H54 (cell line): ENCODE measurements at regions not wholly inside any gene's neighbourhood (a gene's known extent, or its start where the extent isn't known, plus 50 kb on each side); places are given as distances from the start of the nearest gene placed in this dataset.
"Not testable (repeated sequence)": the region's sequence is repeated elsewhere in the genome, so short reads cannot be mapped to it uniquely, and the experiment has no call there.

Experiments
- DNase-seq: peaks from one replicate; pipeline ENCODE4 v3.0.0; 2011; ENCODE audit warnings: low spot score, mixed read lengths; ENCODE audit not compliant: insufficient read length
- FAIRE-seq: peaks from 3 replicates; lab custom pipeline; 2011; peaks lifted over from hg19 to GRCh38; lab: Jason Lieb, UNC
- POLR2A ChIP-seq: IDR thresholded peaks from 2 replicates; pipeline ENCODE4 v1.6.1; 2011; ENCODE audit warnings: low read depth, mild to moderate bottlenecking, low read length

DNA sequence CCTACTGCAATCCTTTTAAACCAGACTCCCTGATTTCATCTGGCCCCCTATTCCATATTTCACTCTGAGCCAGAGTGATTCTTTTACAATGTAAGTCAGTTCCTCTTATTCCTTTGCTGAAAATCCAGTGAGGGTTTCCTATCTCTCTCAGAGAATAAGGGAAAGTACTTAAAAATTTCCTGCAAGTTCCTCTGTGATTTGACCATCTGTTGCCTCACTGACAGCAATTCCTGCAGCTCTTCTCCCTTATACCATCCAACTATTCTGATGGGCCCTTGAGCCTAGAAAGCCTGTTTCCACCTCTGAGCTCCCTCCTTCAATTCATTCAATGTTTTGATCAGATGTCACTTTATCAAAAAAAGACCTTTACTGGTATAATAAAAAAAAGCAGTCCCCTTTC, 317.1 kb upstream of the CCNH start:
- no peak for FAIRE-seq
- no peak for DNase-seq
- TF ChIP-seq POLR2A: no peak

DNA sequence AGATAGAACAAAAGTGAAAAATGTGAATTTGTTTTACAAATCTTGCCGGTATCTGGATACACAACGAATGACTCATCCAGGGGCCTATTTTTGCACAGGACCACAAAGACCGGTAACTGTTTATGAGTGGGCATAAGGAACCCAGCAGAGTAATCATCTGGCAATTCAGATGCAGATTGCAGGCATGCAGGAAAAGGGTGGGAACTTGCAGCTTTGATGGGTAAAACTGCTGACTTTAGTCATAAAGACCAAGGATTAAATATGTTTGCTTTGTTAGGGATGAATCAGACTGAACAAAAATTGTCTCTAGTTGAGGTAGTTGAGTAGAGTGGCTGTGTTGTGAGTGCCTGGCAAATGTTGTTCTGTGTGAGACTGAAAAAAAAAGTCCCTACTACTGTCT, 309.6 kb upstream of the CCNH start:
- DNase-seq (no peak), FAIRE-seq (no peak)
- no peak for TF ChIP-seq POLR2A

DNA sequence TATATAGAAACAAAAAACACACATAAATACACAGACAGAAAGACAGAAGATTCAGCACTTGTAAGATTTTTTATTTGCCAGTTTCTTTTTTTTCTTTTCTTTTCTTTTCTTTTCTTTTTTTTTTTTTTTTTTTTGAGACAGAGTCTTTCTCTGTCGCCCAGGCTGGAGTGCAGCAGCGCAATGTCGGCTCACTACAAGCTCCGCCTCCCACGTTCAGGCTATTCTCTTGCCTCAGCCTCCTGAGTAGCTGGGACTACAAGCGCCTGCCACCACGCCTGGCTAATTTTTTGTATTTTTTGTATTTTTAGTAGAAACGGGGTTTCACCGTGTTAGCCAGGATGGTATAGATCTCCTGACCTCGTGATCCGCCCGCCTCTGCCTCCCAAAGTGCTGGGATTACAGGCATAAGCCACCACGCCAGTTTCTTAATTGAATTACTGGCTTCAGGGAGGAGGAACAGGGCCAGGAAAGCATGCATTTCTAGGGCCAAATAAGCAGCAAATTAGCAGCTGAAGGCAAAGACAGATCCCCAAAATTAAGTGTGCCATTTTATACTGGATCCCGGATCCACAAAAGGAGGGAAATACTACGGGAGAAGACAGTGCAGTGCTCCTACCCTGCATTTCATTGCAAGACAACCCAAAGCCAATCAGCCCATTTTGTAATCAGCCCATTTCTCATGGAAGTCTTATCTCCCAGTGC, 305.6 kb upstream of the CCNH start:
- FAIRE-seq, DNase-seq: not testable (repeated sequence)

DNA sequence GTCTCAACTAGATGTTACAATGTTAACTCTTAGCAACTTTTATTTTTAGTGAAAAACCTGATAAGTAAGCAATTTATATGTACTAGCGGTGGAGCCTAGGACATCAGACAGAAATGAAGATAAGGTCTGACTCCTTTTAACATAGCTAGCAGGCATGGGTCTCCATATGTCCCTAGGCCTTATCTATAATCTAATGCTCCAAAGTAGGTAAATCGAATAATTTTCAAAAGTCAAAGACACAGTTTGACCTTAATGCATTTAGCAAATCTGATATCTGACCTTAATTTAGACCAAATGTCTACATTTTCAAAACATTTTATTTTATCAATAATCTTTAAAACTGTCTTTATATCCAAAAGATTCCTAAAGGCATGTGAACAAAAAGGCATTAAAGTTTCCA, 305.0 kb upstream of the CCNH start:
- no peak for TF ChIP-seq POLR2A
- no peak for FAIRE-seq
- DNase-seq: no peak

DNA sequence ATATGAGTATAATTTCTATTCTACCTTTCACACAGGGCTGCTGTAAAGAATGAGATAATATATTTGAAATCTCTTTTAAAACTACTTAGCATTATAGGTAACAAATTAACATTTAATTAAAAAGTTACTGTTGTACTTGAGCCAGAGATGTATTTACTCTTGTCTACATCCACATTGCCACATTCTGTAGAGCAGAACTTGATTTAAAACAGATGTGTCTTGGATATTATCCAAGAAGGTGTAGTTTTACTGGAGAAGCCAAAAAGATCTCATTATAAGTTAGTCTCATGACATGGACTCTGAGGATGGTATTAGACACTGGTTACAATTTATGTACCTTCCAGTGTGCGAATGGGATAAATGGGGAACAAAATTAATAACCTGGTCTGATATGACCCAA, 293.1 kb upstream of the CCNH start:
- DNase-seq: no peak
- TF ChIP-seq POLR2A: no peak
- FAIRE-seq: no peak

DNA sequence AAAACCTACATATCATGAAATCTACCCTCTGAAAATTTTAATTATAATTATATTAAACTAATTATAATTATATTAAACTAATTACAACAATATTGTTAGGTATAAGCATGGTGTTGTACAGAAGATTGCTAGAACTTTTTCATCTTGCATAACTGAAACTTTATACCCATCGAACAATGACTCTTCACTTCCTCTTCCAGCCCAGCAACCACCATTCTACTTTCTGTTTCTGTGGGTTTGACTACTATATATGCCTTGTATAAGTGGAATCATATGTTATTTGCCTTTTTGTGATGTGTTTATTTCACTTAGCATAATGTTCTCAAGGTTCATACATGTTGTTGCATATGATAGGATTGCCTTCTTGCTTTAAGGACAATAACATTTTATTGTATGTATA, 274.2 kb upstream of the CCNH start:
- no peak for FAIRE-seq
- no peak for TF ChIP-seq POLR2A
- DNase-seq: no peak

DNA sequence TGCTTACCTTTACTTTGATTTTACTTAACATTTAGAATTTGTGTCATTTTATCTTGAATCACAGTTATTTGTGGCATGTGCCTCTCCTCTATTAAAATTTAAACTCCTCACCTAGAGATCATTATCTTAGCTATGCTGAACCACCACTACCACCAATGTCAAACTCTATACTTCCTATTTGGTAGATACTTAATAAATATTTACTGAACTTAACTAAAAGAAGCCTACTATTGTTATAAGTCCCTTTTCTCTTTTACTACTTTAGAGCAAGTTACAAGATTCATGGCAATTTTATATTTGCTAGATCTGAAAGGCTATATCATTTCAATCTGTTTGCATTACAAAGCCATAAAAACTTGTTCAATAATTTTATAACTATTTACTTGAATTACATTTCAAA, 273.3 kb upstream of the CCNH start:
- DNase-seq (no peak), FAIRE-seq (no peak)
- TF ChIP-seq POLR2A: no peak

DNA sequence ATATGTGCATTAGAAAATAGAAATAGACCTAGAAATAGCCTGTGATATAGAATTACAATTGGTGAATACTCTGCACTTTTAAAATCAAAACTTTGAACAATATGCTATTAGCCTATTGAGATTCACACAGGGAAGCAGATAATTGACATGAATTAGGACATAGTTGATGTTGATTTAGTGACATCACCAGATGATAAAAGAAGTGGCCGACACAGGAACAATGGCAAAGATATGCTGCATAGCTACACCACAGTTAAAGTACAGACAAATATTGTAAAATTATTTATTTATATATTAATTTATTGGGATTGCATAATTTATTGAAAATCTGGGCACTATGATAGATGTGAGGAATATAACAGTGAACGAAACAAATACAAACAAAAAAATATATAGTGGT, 261.5 kb upstream of the CCNH start:
- FAIRE-seq: no peak
- TF ChIP-seq POLR2A: no peak
- DNase-seq: no peak

DNA sequence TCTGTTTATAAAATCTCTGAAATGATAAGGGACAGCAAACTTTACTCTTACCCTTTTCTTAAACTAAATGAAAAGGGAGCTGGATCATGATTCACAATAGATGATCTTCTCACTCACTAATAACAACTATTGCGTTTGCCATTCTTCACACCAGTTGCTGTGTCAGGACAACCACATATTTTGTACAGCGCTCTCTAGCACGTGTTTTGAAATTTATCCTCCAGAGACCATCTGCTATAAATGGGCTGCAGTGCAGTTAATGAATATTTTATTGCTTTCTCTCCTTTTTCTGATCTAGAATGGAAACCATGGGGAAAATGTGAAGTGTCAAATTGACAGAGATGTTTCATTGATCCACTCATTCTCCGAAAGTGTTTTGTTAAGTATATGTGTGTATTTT, 258.4 kb upstream of the CCNH start:
- no peak for FAIRE-seq
- no peak for DNase-seq
- no peak for TF ChIP-seq POLR2A

DNA sequence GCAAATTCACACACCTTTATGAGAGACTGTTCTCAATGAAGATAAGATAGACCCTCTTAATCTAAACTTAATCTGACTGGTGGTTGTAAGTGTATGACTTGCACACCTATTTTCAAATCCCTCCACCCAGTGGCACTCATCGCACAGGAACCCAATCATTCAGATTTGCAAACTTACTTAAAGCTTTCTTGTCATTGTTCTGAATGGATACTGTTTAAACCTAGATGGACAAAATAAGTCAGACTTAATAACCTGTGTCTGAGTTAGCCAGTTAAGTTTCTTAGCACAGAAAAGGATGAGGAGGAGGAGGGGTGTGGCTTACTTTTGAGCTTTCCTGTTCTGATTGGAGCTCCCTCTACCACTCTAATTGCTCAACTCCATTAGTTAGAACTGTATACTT, 252.4 kb upstream of the CCNH start:
- no peak for DNase-seq
- no peak for TF ChIP-seq POLR2A
- no peak for FAIRE-seq

DNA sequence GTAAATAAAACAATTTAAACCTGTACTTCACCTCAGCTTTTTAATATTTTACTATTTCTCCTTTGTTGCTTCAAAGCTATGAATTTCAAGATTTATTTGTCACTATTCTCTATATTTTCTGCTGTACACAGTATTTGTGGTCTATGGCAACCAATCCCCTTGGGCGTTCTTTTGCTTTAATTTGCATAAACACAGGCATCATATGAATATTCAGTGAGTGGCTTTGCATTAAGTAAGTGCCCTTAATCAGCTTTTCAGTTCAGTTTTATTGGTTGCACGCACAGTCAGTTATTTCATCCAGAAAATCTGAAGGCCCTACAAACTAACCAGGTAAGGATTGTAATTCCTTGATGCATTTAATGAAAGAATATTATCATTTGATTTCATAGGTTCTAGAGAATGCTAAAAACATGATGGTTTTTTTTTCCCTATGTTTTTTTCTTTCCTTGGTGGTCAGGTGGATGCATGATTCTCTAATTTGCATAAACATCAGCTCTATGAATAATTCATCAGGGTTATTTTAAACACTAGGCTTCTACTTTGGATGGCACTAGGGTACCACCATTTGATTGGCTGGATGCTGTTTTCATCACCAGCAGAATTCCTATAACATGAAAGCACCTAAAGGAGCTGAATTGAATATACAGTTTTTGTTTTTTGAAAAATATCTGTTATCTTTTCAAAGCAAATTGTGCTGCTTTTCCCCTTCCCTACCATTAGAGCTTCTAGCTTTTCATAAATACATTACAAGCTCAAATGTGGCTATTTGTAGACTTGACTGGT, 249.2 kb upstream of the CCNH start:
- DNase-seq (no peak), FAIRE-seq (no peak)
- no peak for TF ChIP-seq POLR2A

DNA sequence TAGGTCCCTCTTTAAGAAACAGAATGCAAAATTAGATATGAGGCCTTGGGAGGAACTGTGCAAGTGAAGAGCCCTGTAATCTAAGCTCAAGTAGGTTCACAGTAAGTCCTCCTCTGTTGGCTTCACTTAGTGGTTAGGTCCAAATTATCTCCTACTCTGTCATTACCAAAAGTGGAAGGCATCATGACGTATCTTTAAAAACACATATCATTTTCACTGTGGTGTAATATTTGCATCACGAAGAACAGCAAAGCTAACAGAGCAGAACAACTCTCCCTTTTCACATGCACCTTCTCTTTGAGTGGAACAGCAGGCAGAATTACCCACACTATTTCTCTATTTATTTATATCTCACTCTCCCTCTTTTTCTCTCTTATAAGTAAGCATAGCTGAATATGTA, 240.5 kb upstream of the CCNH start:
- FAIRE-seq (no peak), DNase-seq (no peak)
- no peak for TF ChIP-seq POLR2A

DNA sequence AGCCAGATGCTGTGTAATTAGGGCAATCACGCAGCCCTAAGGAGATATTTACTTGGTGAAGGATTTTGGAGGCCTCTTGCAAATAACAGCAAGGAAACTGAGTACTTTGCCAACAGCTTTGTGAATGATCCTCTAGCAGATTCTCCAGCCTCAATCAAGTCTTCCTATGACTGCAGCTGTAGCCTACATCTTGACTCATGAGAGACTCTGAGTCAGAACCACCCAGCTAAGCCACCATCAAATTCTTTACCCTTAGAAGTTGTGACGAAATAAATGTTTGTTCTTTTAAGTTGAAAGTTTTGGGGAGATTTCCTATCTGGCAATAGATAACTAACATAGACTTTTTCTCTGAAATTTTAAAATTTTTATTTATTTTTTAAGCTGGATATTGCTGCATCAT, 237.6 kb upstream of the CCNH start:
- no peak for TF ChIP-seq POLR2A
- no peak for DNase-seq
- FAIRE-seq: no peak

DNA sequence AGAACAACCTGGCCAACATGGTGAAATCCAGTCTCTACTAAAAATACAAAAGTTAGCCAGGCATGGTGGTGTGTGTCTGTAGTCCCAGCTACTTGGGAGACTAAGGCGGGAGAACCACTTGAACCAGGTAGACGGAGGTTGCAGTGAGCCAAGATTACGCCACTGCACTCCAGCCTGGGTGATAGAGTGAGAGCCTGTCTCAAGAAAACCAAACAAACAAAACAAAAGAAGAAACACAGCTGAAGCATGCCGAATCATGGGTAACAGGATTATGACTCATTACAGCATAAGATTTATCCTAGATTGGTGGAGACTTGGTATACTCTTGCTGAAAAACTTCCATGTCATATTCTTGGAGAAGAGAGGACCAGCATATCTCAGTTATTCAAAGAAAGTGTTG, 236.7 kb upstream of the CCNH start:
- no peak for TF ChIP-seq POLR2A
- no peak for FAIRE-seq
- no peak for DNase-seq

DNA sequence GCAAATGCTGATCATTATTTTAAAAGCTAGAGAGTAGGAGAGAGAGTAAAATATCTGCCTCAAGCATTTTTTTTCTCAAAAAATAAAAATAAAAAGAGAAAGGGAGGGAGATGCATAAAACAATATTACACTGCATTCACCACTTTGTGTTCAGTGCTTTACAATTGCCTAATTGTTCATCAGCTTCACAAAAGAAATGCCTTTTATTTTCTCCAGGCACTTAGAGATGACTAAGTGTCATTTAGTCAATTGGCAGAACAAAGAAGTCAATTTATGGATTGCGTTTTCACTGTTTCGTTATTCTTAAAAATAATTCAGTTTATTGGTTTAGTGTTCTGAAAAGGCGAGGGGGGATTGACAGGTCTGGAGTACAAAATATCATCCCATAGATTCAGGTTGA, 232.5 kb upstream of the CCNH start:
- FAIRE-seq (peak; percentile 57), DNase-seq (no peak)
- no peak for TF ChIP-seq POLR2A
